Liver (tissue), 8 donors: ENCODE measurements at regions not wholly inside any gene's neighbourhood (a gene's known extent, or its start where the extent isn't known, plus 50 kb on each side); places are given as distances from the start of the nearest gene placed in this dataset.
A peak's percentile ranks its signal among the peaks of the same experiment; 100 is the strongest.

Source experiments
- DNase-seq: peaks from one replicate; pipeline ENCODE4 v3.0.0-alpha.2; 2017; ENCODE audit warnings: low spot score
- H3K27ac ChIP-seq, 2 donors: one replicate each; pipeline ENCODE4 v1.7.0; 2013; ENCODE audit warnings: inconsistent platforms in 2 of 2, low read length in 2 of 2, control low read depth in 1 of 2, low read depth in 1 of 2, mild to moderate bottlenecking in 1 of 2
- H3K27me3 ChIP-seq, 4 donors: one replicate each; pipeline versions ENCODE4 v1.6.1 to v1.7.0; 2013; ENCODE audit warnings: low read length in 3 of 4, inconsistent platforms in 1 of 4, mild to moderate bottlenecking in 1 of 4, moderate library complexity in 1 of 4; ENCODE audit not compliant: control insufficient read depth in 4 of 4, insufficient read depth in 4 of 4
- H3K36me3 ChIP-seq, 4 donors: one replicate each; pipeline versions ENCODE4 v1.6.1 to v1.7.0; 2013; ENCODE audit warnings: low read length in 3 of 4, mild to moderate bottlenecking in 3 of 4, low read depth in 1 of 4, moderate library complexity in 1 of 4; ENCODE audit not compliant: control insufficient read depth in 4 of 4, insufficient read depth in 3 of 4
- H3K4me1 ChIP-seq, 4 donors: one replicate each; pipeline versions ENCODE4 v1.6.1 to v1.7.0; 2013; ENCODE audit warnings: low read length in 3 of 4, mild to moderate bottlenecking in 3 of 4, moderate library complexity in 1 of 4; ENCODE audit not compliant: control insufficient read depth in 4 of 4, insufficient read depth in 4 of 4
- H3K4me3 ChIP-seq, 3 donors: one replicate each; pipeline versions ENCODE4 v1.6.1 to v1.7.0; 2013; ENCODE audit warnings: low read length in 3 of 3, control low read depth in 1 of 3, low read depth in 1 of 3, mild to moderate bottlenecking in 1 of 3
- H3K9ac ChIP-seq, 2 donors: one replicate each; pipeline ENCODE4 v1.7.0; 2013; ENCODE audit warnings: low read length in 2 of 2, mild to moderate bottlenecking in 2 of 2, moderate library complexity in 2 of 2, control low read depth in 1 of 2, low read depth in 1 of 2
- H3K9me3 ChIP-seq, 4 donors: one replicate each; pipeline versions ENCODE4 v1.6.1 to v1.7.0; 2013; ENCODE audit warnings: low read length in 3 of 4; ENCODE audit not compliant: control insufficient read depth in 4 of 4
- ATF3 ChIP-seq: IDR thresholded peaks from 2 replicates; pipeline ENCODE4 v1.6.1; 2016; ENCODE audit warnings: antibody characterized with exemption
- CTCF ChIP-seq: fragments of 150-350 bp; IDR thresholded peaks from 2 replicates; pipeline ENCODE4 v1.5.1; 2017; ENCODE audit warnings: improper control_type of control experiment, low read depth, low read length; ENCODE audit not compliant: missing input control
- EGR1 ChIP-seq, 2 donors: IDR thresholded peaks; 2 replicates each; pipeline ENCODE4 v1.6.1; 2016 to 2018; ENCODE audit warnings: antibody characterized with exemption in 2 of 2, low read depth in 2 of 2
- FOXA1 ChIP-seq: IDR thresholded peaks from 2 replicates; pipeline ENCODE4 v1.6.1; 2016; ENCODE audit warnings: antibody characterized with exemption
- HNF4A ChIP-seq, 2 donors: conservative IDR thresholded peaks; 2 replicates each; pipeline ENCODE4 v1.6.1; 2016; ENCODE audit warnings: antibody characterized with exemption in 2 of 2, mild to moderate bottlenecking in 2 of 2
- MAX ChIP-seq: IDR thresholded peaks from 2 replicates; pipeline ENCODE4 v1.6.1; 2016; ENCODE audit warnings: antibody characterized with exemption
- NR2F2 ChIP-seq: IDR thresholded peaks from 2 replicates; pipeline ENCODE4 v1.6.1; 2016; ENCODE audit warnings: antibody characterized with exemption
- REST ChIP-seq: IDR thresholded peaks from 2 replicates; pipeline ENCODE4 v1.6.1; 2016; ENCODE audit warnings: antibody characterized with exemption, mild to moderate bottlenecking
- RXRA ChIP-seq, 2 donors: IDR thresholded peaks; 2 replicates each; pipeline ENCODE4 v1.6.1; 2017 to 2018; ENCODE audit warnings: antibody characterized with exemption in 2 of 2, mild to moderate bottlenecking in 1 of 2
- SP1 ChIP-seq: IDR thresholded peaks from 2 replicates; pipeline ENCODE4 v1.6.1; 2018; ENCODE audit warnings: antibody characterized with exemption, mild to moderate bottlenecking
- TAF1 ChIP-seq: conservative IDR thresholded peaks from 2 replicates; pipeline ENCODE4 v1.6.1; 2016; ENCODE audit warnings: antibody characterized with exemption, mild to moderate bottlenecking
- WGBS: extraction: QIAGEN DNeasy Blood & Tissue Kit; methylation state at CpG from one replicate; pipeline ENCODE4 v1.1.7; 2013; 5-methylcytosine and 5-hydroxymethylcytosine counted together
- donor health status: healthy.
- donor health status: healthy.
- donor health status: healthy.
- donor health status: healthy.
- donor health status: healthy.

GRCh38 chr15:53447053-53447574 is 312.3 kb downstream of the WDR72 start (continued):
- TF ChIP-seq CTCF (no peak), TAF1 (peak; percentile 53)

- Histone ChIP-seq H3K27ac (peak overlapping the region; percentile 48 to 79), H3K27me3 (no peaks in the 10 kb centered on the region), H3K4me3 (peak overlapping the region in 1 of 3 donors; percentile 2), H3K36me3 (no peaks in the 10 kb centered on the region), H3K9me3 (no peaks in the 10 kb centered on the region), H3K9ac (peak overlapping the region in 1 of 2 donors; percentile 42), H3K4me1 (peaks cover under 1 to 60% (median 47%) of the 10 kb centered on the region in 4 donors)
- DNase-seq, result no peak
- WGBS, result 12% methylated on average over 1 of the region's 1 CpG
- TF ChIP-seq FOXA1, result no peak
- TF ChIP-seq ATF3, result no peak
- no peak for TF ChIP-seq REST
- no peak for TF ChIP-seq EGR1 (IDR thresholded peaks at IDR 0.05; ENCODE audit: low read depth in 2 of 2)
- TF ChIP-seq MAX, result no peak
These were observed 313.1 kb downstream of the WDR72 start for GRCh38 chr15:53446376-53446775.

- no peak for TF ChIP-seq HNF4A (conservative IDR thresholded peaks at IDR 0.05)
- TF ChIP-seq NR2F2, result no peak
- TF ChIP-seq RXRA (IDR thresholded peaks at IDR 0.05), result no peak
- TF ChIP-seq MAX, result no peak
- TF ChIP-seq SP1, result no peak
- no peak for TF ChIP-seq FOXA1
- no peak for TF ChIP-seq REST
- H3K4me1 ChIP-seq, result peaks cover 0 to 52% (median 43%) of the 10 kb centered on the region in 4 donors
- H3K27ac ChIP-seq, result peak overlapping the region in 1 of 2 donors; percentile 22
- peak overlapping the region in 1 of 3 donors; percentile 24 for H3K4me3 ChIP-seq
- no peak overlapping the region for H3K9ac ChIP-seq
- H3K27me3 ChIP-seq, result no peaks in the 10 kb centered on the region
- WGBS, result 89% methylated on average over 7 of the region's 7 CpGs
- no peaks in the 10 kb centered on the region for H3K36me3 ChIP-seq
- no peaks in the 10 kb centered on the region for H3K9me3 ChIP-seq
- no peak for DNase-seq
These were observed 313.9 kb downstream of the WDR72 start for GRCh38 chr15:53445531-53445930.
